GM12878 (cell line): ENCODE measurements at regions not wholly inside any gene's neighbourhood (a gene's known extent, or its start where the extent isn't known, plus 50 kb on each side); places are given as distances from the start of the nearest gene placed in this dataset.

ENCODE experiments used
- CTCF ChIP-seq, 3 experiments: IDR thresholded peaks in 2 of 3; conservative IDR thresholded peaks in 1 of 3; 2 replicates each; pipeline ENCODE4 v1.5.1; 2011; ENCODE audit warnings: low read depth in 3 of 3, low read length in 3 of 3, mild to moderate bottlenecking in 3 of 3, control low read depth in 2 of 3, moderate library complexity in 2 of 3, inconsistent platforms in 1 of 3, mixed read lengths in 1 of 3; ENCODE audit not compliant: control insufficient read depth in 2 of 3, insufficient read depth in 1 of 3; ENCODE audit errors: extremely low read depth in 1 of 3
- POLR2AphosphoS5 ChIP-seq: IDR thresholded peaks from 2 replicates; pipeline ENCODE4 v1.6.1; 2011; ENCODE audit warnings: mild to moderate bottlenecking, low read length, inconsistent platforms
- RB1 ChIP-seq: fragments of 450-650 bp; formaldehyde crosslinking; IDR thresholded peaks from 2 replicates; pipeline ENCODE4 v1.6.1; 2017; ENCODE audit warnings: mild to moderate bottlenecking, borderline replicate concordance

GRCh38 chr18:6633310-6633709 lies 96.2 kb upstream of the ARHGAP28 start:
- no peak for TF ChIP-seq CTCF (IDR thresholded peaks at IDR 0.05 in 2 of 3, conservative IDR thresholded peaks at IDR 0.05 in 1 of 3; ENCODE audit: control insufficient read depth in 2 of 3, extremely low read depth in 1 of 3, insufficient read depth in 1 of 3, low read depth in 3 of 3, low read length in 3 of 3)
- no peak for TF ChIP-seq POLR2AphosphoS5
- no peak for TF ChIP-seq RB1
